GM23338 (cell line): ENCODE measurements at regions not wholly inside any gene's neighbourhood (a gene's known extent, or its start where the extent isn't known, plus 50 kb on each side); places are given as distances from the start of the nearest gene placed in this dataset.

Experiments
- ATAC-seq: fragments of 200-7000 bp; cut with Tn5 transposase; 3 replicates; pipeline ENCODE4 v1.9.1; 2020
- DNase-seq: peaks from one replicate; pipeline ENCODE4 v3.0.0-alpha.2; 2015; ENCODE audit warnings: low spot score
- H2AFZ ChIP-seq: fragments of 200-600 bp; sonication (generic); 2 replicates; pipeline ENCODE4 v1.8.0; 2016; ENCODE audit warnings: antibody characterized with exemption, mild to moderate bottlenecking, moderate library complexity
- H3F3A ChIP-seq: fragments of 200-600 bp; sonication (generic); replicated peaks from 2 replicates; pipeline ENCODE4 v1.8.0; 2017; ENCODE audit warnings: antibody characterized with exemption, mixed run types, low read depth
- H3K27ac ChIP-seq: fragments of 200-600 bp; sonication (generic); 2 replicates; pipeline ENCODE4 v1.6.1; 2016; ENCODE audit warnings: low read depth
- H3K27me3 ChIP-seq: fragments of 200-600 bp; sonication (generic); 2 replicates; pipeline ENCODE4 v1.8.0; 2016; ENCODE audit warnings: mild to moderate bottlenecking, mixed run types, moderate library complexity; ENCODE audit not compliant: insufficient read depth
- H3K36me3 ChIP-seq: fragments of 200-600 bp; sonication (generic); 2 replicates; pipeline ENCODE4 v1.8.0; 2016; ENCODE audit warnings: mild to moderate bottlenecking; ENCODE audit not compliant: insufficient read depth
- H3K4me1 ChIP-seq: fragments of 200-600 bp; sonication (generic); 2 replicates; pipeline ENCODE4 v1.8.0; 2016; ENCODE audit warnings: mild to moderate bottlenecking, moderate library complexity; ENCODE audit not compliant: insufficient read depth
- H3K4me2 ChIP-seq: fragments of 200-600 bp; sonication (generic); 2 replicates; pipeline ENCODE4 v1.7.1; 2017; ENCODE audit warnings: mixed run types
- H3K4me3 ChIP-seq: fragments of 200-600 bp; sonication (generic); 2 replicates; pipeline ENCODE4 v1.6.1; 2016; ENCODE audit warnings: mixed run types
- H3K79me2 ChIP-seq: fragments of 200-600 bp; sonication (generic); replicated peaks from 2 replicates; pipeline ENCODE4 v1.8.0; 2017; ENCODE audit warnings: mild to moderate bottlenecking; ENCODE audit not compliant: insufficient read depth
- H3K9me2 ChIP-seq: fragments of 200-600 bp; sonication (generic); 2 replicates; pipeline ENCODE4 v1.8.0; 2017; ENCODE audit not compliant: insufficient read depth
- H4K20me1 ChIP-seq: fragments of 200-600 bp; sonication (generic); replicated peaks from 2 replicates; pipeline ENCODE4 v1.8.0; 2017; ENCODE audit warnings: mild to moderate bottlenecking; ENCODE audit not compliant: insufficient read depth
- H3K27ac Mint-ChIP-seq: 2 replicates; pipeline ENCODE4 v1.8.0; 2020; ENCODE audit warnings: inconsistent platforms, mild to moderate bottlenecking, moderate library complexity, mixed read lengths
- H3K27me3 Mint-ChIP-seq: 3 replicates; pipeline ENCODE4 v1.8.0; 2022; ENCODE audit warnings: low read depth, mild to moderate bottlenecking, moderate library complexity, mixed read lengths, inconsistent platforms; ENCODE audit not compliant: insufficient read depth, poor library complexity
- H3K36me3 Mint-ChIP-seq: 3 replicates; pipeline ENCODE4 v1.8.0; 2021; ENCODE audit warnings: low read depth, mild to moderate bottlenecking, inconsistent platforms, moderate library complexity, mixed read lengths
- H3K4me1 Mint-ChIP-seq: 3 replicates; pipeline ENCODE4 v1.8.0; 2020; ENCODE audit warnings: mild to moderate bottlenecking, inconsistent platforms, mixed read lengths
- H3K4me3 Mint-ChIP-seq: 3 replicates; pipeline ENCODE4 v1.8.0; 2021; ENCODE audit warnings: moderate library complexity, mild to moderate bottlenecking, inconsistent platforms, mixed read lengths
- H3K9me3 Mint-ChIP-seq: 3 replicates; pipeline ENCODE4 v1.8.0; 2020; ENCODE audit warnings: moderate library complexity, mild to moderate bottlenecking, inconsistent platforms, mixed read lengths
- CREB1 ChIP-seq: fragments of 250-450 bp; sonication (Bioruptor Pico); IDR thresholded peaks from 2 replicates; pipeline ENCODE4 v1.5.0; 2020; ENCODE audit warnings: low read depth, mild to moderate bottlenecking, moderate library complexity
- EZH2 ChIP-seq: fragments of 200-600 bp; sonication (generic); IDR thresholded peaks from one replicate; pipeline ENCODE4 v1.8.0; 2017; ENCODE audit warnings: antibody characterized with exemption, mild to moderate bottlenecking, low read depth; ENCODE audit not compliant: unreplicated experiment
- EZH2phosphoT487 ChIP-seq: fragments of 200-600 bp; sonication (generic); IDR thresholded peaks from one replicate; pipeline ENCODE4 v1.8.1; 2018; ENCODE audit warnings: antibody characterized with exemption; ENCODE audit not compliant: unreplicated experiment
- JUNB ChIP-seq: IDR thresholded peaks from one replicate; pipeline ENCODE4 v1.6.1; 2016; ENCODE audit warnings: antibody characterized with exemption; ENCODE audit not compliant: unreplicated experiment
- NANOG ChIP-seq: IDR thresholded peaks from 2 replicates; pipeline ENCODE4 v1.6.1; 2016; ENCODE audit warnings: antibody characterized with exemption, borderline replicate concordance
- POLR2AphosphoS5 ChIP-seq: IDR thresholded peaks from 2 replicates; pipeline ENCODE4 v1.6.1; 2016; ENCODE audit warnings: antibody characterized with exemption, low read depth
- STAT1 ChIP-seq: IDR thresholded peaks from one replicate; pipeline ENCODE4 v1.6.1; 2016; ENCODE audit warnings: antibody characterized with exemption; ENCODE audit not compliant: unreplicated experiment
- ZNF114 ChIP-seq: fragments of 250-450 bp; sonication (Bioruptor Pico); IDR thresholded peaks from 2 replicates; pipeline ENCODE4 v1.5.0; 2020; ENCODE audit warnings: mild to moderate bottlenecking, moderate library complexity
- ZNF331 ChIP-seq: fragments of 250-450 bp; sonication (Bioruptor Pico); IDR thresholded peaks from 2 replicates; pipeline ENCODE4 v1.5.0; 2020; ENCODE audit warnings: low read depth, mild to moderate bottlenecking, moderate library complexity
- TF ChIP-seq, protein P1 (sequence below): fragments of 250-450 bp; sonication (Bioruptor Pico); IDR thresholded peaks from 2 replicates; pipeline ENCODE4 v1.5.0; 2020; ENCODE audit warnings: mild to moderate bottlenecking, moderate library complexity
- TF ChIP-seq, protein P2 (sequence below): IDR thresholded peaks from one replicate; pipeline ENCODE4 v1.6.1; 2018; ENCODE audit warnings: antibody characterized with exemption; ENCODE audit not compliant: unreplicated experiment
- TF ChIP-seq, protein P3 (sequence below), 2 experiments: fragments of 200-600 bp in 1 of 2; sonication (generic) in 1 of 2; conservative IDR thresholded peaks; 2 replicates each; pipeline versions ENCODE4 v1.5.1 to v1.6.1; 2016 to 2017; ENCODE audit warnings: antibody characterized with exemption in 2 of 2, low read depth in 2 of 2, mild to moderate bottlenecking in 2 of 2, moderate library complexity in 1 of 2
- TF ChIP-seq, protein P4 (sequence below): IDR thresholded peaks from 2 replicates; pipeline ENCODE4 v1.6.1; 2016; ENCODE audit warnings: antibody characterized with exemption

DNA sequence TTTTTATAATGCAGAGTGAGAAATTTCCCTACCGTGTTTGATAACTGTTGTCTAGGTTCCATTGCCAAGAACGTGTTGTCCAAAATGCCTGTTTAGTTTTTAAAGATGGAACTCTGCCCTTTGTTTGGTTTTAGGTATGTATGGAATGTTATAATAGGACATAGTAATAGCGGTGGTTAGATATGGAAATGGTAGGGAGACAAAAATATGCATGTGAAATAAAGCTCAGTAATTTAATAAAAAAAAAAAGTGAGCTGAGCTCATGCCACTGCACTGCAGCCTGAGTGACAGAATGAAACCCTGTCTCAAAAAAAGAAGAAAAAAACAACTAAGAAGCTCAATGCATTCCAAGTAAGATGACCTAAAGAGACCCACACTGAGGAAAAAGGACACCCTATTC is 72.9 kb downstream of the ZNF783 start:
- H3K79me2 ChIP-seq = no peaks in the 10 kb centered on the region
- H3K9me2 ChIP-seq = 0 out of 2 replicates have a peak, but pooled peaks cover 3% of the 10 kb centered on the region
- no peaks in the 10 kb centered on the region for H3K4me1 ChIP-seq
- TF ChIP-seq ZNF114 (CRISPR knock-in tag) (no peak), EZH2 (no peak), EZH2phosphoT487 (no peak), CREB1 (CRISPR knock-in tag) (no peak), STAT1 (no peak), ZNF331 (CRISPR knock-in tag) (no peak), POLR2AphosphoS5 (no peak), JUNB (no peak), NANOG (no peak)
- TF ChIP-seq, protein P1, sequence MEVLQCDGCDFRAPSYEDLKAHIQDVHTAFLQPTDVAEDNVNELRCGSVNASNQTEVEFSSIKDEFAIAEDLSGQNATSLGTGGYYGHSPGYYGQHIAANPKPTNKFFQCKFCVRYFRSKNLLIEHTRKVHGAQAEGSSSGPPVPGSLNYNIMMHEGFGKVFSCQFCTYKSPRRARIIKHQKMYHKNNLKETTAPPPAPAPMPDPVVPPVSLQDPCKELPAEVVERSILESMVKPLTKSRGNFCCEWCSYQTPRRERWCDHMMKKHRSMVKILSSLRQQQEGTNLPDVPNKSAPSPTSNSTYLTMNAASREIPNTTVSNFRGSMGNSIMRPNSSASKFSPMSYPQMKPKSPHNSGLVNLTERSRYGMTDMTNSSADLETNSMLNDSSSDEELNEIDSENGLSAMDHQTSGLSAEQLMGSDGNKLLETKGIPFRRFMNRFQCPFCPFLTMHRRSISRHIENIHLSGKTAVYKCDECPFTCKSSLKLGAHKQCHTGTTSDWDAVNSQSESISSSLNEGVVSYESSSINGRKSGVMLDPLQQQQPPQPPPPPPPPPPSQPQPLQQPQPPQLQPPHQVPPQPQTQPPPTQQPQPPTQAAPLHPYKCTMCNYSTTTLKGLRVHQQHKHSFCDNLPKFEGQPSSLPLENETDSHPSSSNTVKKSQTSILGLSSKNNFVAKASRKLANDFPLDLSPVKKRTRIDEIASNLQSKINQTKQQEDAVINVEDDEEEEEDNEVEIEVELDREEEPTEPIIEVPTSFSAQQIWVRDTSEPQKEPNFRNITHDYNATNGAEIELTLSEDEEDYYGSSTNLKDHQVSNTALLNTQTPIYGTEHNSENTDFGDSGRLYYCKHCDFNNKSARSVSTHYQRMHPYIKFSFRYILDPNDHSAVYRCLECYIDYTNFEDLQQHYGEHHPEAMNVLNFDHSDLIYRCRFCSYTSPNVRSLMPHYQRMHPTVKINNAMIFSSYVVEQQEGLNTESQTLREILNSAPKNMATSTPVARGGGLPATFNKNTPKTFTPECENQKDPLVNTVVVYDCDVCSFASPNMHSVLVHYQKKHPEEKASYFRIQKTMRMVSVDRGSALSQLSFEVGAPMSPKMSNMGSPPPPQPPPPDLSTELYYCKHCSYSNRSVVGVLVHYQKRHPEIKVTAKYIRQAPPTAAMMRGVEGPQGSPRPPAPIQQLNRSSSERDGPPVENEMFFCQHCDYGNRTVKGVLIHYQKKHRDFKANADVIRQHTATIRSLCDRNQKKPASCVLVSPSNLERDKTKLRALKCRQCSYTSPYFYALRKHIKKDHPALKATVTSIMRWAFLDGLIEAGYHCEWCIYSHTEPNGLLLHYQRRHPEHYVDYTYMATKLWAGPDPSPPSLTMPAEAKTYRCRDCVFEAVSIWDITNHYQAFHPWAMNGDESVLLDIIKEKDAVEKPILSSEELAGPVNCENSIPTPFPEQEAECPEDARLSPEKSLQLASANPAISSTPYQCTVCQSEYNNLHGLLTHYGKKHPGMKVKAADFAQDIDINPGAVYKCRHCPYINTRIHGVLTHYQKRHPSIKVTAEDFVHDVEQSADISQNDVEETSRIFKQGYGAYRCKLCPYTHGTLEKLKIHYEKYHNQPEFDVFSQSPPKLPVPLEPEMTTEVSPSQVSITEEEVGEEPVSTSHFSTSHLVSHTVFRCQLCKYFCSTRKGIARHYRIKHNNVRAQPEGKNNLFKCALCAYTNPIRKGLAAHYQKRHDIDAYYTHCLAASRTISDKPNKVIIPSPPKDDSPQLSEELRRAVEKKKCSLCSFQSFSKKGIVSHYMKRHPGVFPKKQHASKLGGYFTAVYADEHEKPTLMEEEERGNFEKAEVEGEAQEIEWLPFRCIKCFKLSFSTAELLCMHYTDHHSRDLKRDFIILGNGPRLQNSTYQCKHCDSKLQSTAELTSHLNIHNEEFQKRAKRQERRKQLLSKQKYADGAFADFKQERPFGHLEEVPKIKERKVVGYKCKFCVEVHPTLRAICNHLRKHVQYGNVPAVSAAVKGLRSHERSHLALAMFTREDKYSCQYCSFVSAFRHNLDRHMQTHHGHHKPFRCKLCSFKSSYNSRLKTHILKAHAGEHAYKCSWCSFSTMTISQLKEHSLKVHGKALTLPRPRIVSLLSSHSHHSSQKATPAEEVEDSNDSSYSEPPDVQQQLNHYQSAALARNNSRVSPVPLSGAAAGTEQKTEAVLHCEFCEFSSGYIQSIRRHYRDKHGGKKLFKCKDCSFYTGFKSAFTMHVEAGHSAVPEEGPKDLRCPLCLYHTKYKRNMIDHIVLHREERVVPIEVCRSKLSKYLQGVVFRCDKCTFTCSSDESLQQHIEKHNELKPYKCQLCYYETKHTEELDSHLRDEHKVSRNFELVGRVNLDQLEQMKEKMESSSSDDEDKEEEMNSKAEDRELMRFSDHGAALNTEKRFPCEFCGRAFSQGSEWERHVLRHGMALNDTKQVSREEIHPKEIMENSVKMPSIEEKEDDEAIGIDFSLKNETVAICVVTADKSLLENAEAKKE (CRISPR knock-in tag) = no peak
- TF ChIP-seq, protein P2, sequence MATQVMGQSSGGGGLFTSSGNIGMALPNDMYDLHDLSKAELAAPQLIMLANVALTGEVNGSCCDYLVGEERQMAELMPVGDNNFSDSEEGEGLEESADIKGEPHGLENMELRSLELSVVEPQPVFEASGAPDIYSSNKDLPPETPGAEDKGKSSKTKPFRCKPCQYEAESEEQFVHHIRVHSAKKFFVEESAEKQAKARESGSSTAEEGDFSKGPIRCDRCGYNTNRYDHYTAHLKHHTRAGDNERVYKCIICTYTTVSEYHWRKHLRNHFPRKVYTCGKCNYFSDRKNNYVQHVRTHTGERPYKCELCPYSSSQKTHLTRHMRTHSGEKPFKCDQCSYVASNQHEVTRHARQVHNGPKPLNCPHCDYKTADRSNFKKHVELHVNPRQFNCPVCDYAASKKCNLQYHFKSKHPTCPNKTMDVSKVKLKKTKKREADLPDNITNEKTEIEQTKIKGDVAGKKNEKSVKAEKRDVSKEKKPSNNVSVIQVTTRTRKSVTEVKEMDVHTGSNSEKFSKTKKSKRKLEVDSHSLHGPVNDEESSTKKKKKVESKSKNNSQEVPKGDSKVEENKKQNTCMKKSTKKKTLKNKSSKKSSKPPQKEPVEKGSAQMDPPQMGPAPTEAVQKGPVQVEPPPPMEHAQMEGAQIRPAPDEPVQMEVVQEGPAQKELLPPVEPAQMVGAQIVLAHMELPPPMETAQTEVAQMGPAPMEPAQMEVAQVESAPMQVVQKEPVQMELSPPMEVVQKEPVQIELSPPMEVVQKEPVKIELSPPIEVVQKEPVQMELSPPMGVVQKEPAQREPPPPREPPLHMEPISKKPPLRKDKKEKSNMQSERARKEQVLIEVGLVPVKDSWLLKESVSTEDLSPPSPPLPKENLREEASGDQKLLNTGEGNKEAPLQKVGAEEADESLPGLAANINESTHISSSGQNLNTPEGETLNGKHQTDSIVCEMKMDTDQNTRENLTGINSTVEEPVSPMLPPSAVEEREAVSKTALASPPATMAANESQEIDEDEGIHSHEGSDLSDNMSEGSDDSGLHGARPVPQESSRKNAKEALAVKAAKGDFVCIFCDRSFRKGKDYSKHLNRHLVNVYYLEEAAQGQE = no peak
- TF ChIP-seq, protein P3, sequence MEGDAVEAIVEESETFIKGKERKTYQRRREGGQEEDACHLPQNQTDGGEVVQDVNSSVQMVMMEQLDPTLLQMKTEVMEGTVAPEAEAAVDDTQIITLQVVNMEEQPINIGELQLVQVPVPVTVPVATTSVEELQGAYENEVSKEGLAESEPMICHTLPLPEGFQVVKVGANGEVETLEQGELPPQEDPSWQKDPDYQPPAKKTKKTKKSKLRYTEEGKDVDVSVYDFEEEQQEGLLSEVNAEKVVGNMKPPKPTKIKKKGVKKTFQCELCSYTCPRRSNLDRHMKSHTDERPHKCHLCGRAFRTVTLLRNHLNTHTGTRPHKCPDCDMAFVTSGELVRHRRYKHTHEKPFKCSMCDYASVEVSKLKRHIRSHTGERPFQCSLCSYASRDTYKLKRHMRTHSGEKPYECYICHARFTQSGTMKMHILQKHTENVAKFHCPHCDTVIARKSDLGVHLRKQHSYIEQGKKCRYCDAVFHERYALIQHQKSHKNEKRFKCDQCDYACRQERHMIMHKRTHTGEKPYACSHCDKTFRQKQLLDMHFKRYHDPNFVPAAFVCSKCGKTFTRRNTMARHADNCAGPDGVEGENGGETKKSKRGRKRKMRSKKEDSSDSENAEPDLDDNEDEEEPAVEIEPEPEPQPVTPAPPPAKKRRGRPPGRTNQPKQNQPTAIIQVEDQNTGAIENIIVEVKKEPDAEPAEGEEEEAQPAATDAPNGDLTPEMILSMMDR (conservative IDR thresholded peaks at IDR 0.05; ENCODE audit: low read depth in 2 of 2) = no peak
- TF ChIP-seq, protein P4, sequence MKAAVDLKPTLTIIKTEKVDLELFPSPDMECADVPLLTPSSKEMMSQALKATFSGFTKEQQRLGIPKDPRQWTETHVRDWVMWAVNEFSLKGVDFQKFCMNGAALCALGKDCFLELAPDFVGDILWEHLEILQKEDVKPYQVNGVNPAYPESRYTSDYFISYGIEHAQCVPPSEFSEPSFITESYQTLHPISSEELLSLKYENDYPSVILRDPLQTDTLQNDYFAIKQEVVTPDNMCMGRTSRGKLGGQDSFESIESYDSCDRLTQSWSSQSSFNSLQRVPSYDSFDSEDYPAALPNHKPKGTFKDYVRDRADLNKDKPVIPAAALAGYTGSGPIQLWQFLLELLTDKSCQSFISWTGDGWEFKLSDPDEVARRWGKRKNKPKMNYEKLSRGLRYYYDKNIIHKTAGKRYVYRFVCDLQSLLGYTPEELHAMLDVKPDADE = no peak
- H3K27me3 ChIP-seq = no peaks in the 10 kb centered on the region
- no peak overlapping the region for H2AFZ ChIP-seq
- no peak for ATAC-seq
- no peak overlapping the region for H3K4me3 ChIP-seq
- no peak overlapping the region for H3K27ac ChIP-seq
- H3F3A ChIP-seq = no peaks in the 10 kb centered on the region
- H4K20me1 ChIP-seq = no peaks in the 10 kb centered on the region
- Mint-ChIP-seq H3K9me3 (peaks cover 23% of the 10 kb centered on the region), H3K4me3 (no peak overlapping the region), H3K27me3 (peaks cover 11% of the 10 kb centered on the region), H3K27ac (no peak overlapping the region), H3K4me1 (no peaks in the 10 kb centered on the region), H3K36me3 (no peaks in the 10 kb centered on the region; the same call in 2 of the 3 replicates)
- no peak for DNase-seq
- no peaks in the 10 kb centered on the region for H3K36me3 ChIP-seq
- H3K4me2 ChIP-seq = no peak overlapping the region
